ENCODE measurements at regions not wholly inside any gene's neighbourhood (a gene's known extent, or its start where the extent isn't known, plus 50 kb on each side); places are given as distances from the start of the nearest gene placed in this dataset.
"Not testable (repeated sequence)": the region's sequence is repeated elsewhere in the genome, so short reads cannot be mapped to it uniquely, and the experiment has no call there.

- intact Hi-C loops (cut with micrococcal nuclease), result no loop called here
- ATAC-seq, result no peak
- BruUV-seq (replicated peaks), result no TSS peak
Measured at GRCh38 chr4:167873496-167873895, 218.8 kb upstream of the ANXA10 start.

GRCh38 chr4:167876091-167876490 is 216.2 kb upstream of the ANXA10 start:
- POLR2A ChIA-PET; DNase-seq (ENCODE audit: low read depth, low spot score); H3K36me3 ChIP-seq (ENCODE audit: control insufficient read depth in 1 of 2, insufficient read depth in 2 of 2, low read length in 2 of 2); H3K9ac ChIP-seq (ENCODE audit: low read length); H3K4me2 ChIP-seq (ENCODE audit: low read length); H3K79me2 ChIP-seq (ENCODE audit: insufficient read depth, low read length); H3K4me1 ChIP-seq (ENCODE audit: control insufficient read depth in 1 of 2, insufficient read depth in 2 of 2, low read length in 2 of 2); CTCF ChIA-PET; H3K27ac ChIP-seq (ENCODE audit: low read depth, low read length); BruUV-seq (replicated peaks); ATAC-seq; H3K9me3 ChIP-seq (ENCODE audit: control insufficient read depth in 1 of 2, insufficient read depth in 1 of 2, low read depth in 1 of 2, low read length in 2 of 2); H4K20me1 ChIP-seq (ENCODE audit: insufficient read depth); RAD21 ChIA-PET (ENCODE audit: low non-redundant PET in 1 of 2, low total read pairs in 2 of 2, uncharacterized antibody in 2 of 2, unreplicated experiment in 2 of 2); H3K9me2 ChIP-seq (ENCODE audit: insufficient read depth); H3K4me3 ChIP-seq (replicated peaks in 1 of 2; ENCODE audit: low read depth in 1 of 2, low read length in 2 of 2); H3K27me3 ChIP-seq (ENCODE audit: insufficient read depth, low read length); H2AFZ ChIP-seq (ENCODE audit: low read depth, low read length, poor library complexity, severe bottlenecking); intact Hi-C loops (cut with micrococcal nuclease): not testable (repeated sequence)

More at GRCh38 chr4:167873496-167873895, 218.8 kb upstream of the ANXA10 start:
- no peaks in the 10 kb centered on the region for H3K4me1 ChIP-seq (ENCODE audit: control insufficient read depth in 1 of 2, insufficient read depth in 2 of 2, low read length in 2 of 2)
- H3K4me3 ChIP-seq (replicated peaks in 1 of 2; ENCODE audit: low read depth in 1 of 2, low read length in 2 of 2), result no peak overlapping the region
- H4K20me1 ChIP-seq (ENCODE audit: insufficient read depth), result no peaks in the 10 kb centered on the region
- CTCF ChIA-PET, result no interaction called here
- TF ChIP-seq CBX3 (IDR thresholded peaks at IDR 0.05; ENCODE audit: low read depth) (no peak), MAX (IDR thresholded peaks at IDR 0.05) (no peak), ZBTB33 (IDR thresholded peaks at IDR 0.05; ENCODE audit: extremely low read depth, insufficient replicate concordance, low read length) (no peak), YY1 (IDR thresholded peaks at IDR 0.05; ENCODE audit: extremely low read depth, insufficient replicate concordance, low read depth, low read length) (no peak), SRF (IDR thresholded peaks at IDR 0.05; ENCODE audit: low read depth) (no peak)
- RAD21 ChIA-PET (ENCODE audit: low non-redundant PET in 1 of 2, low total read pairs in 2 of 2, uncharacterized antibody in 2 of 2, unreplicated experiment in 2 of 2), result no interaction called here
- no peak for DNase-seq (ENCODE audit: low read depth, low spot score)
- no peaks in the 10 kb centered on the region for H3K9me2 ChIP-seq (ENCODE audit: insufficient read depth)
- H3K9me3 ChIP-seq (ENCODE audit: control insufficient read depth in 1 of 2, insufficient read depth in 1 of 2, low read depth in 1 of 2, low read length in 2 of 2), result no peaks in the 10 kb centered on the region
- no peak overlapping the region for H2AFZ ChIP-seq (ENCODE audit: low read depth, low read length, poor library complexity, severe bottlenecking)
- no peak overlapping the region for H3K9ac ChIP-seq (ENCODE audit: low read length)
- no peaks in the 10 kb centered on the region for H3K27me3 ChIP-seq (ENCODE audit: insufficient read depth, low read length)
- H3K36me3 ChIP-seq (ENCODE audit: control insufficient read depth in 1 of 2, insufficient read depth in 2 of 2, low read length in 2 of 2), result no peaks in the 10 kb centered on the region
- H3K79me2 ChIP-seq (ENCODE audit: insufficient read depth, low read length), result no peaks in the 10 kb centered on the region
- POLR2A ChIA-PET, result no interaction called here
- H3K4me2 ChIP-seq (ENCODE audit: low read length), result no peak overlapping the region
- no peak overlapping the region for H3K27ac ChIP-seq (ENCODE audit: low read depth, low read length)

- H3K4me2 ChIP-seq (ENCODE audit: low read length); BruUV-seq (replicated peaks); H2AFZ ChIP-seq (ENCODE audit: low read depth, low read length, poor library complexity, severe bottlenecking); intact Hi-C loops (cut with micrococcal nuclease); H3K9ac ChIP-seq (ENCODE audit: low read length); DNase-seq (ENCODE audit: low read depth, low spot score); H3K79me2 ChIP-seq (ENCODE audit: insufficient read depth, low read length); H3K36me3 ChIP-seq (ENCODE audit: control insufficient read depth in 1 of 2, insufficient read depth in 2 of 2, low read length in 2 of 2); CTCF ChIA-PET; ATAC-seq; H3K27me3 ChIP-seq (ENCODE audit: insufficient read depth, low read length); H3K9me3 ChIP-seq (ENCODE audit: control insufficient read depth in 1 of 2, insufficient read depth in 1 of 2, low read depth in 1 of 2, low read length in 2 of 2); H3K4me3 ChIP-seq (replicated peaks in 1 of 2; ENCODE audit: low read depth in 1 of 2, low read length in 2 of 2); H3K4me1 ChIP-seq (ENCODE audit: control insufficient read depth in 1 of 2, insufficient read depth in 2 of 2, low read length in 2 of 2); POLR2A ChIA-PET; H3K9me2 ChIP-seq (ENCODE audit: insufficient read depth); RAD21 ChIA-PET (ENCODE audit: low non-redundant PET in 1 of 2, low total read pairs in 2 of 2, uncharacterized antibody in 2 of 2, unreplicated experiment in 2 of 2); H4K20me1 ChIP-seq (ENCODE audit: insufficient read depth); H3K27ac ChIP-seq (ENCODE audit: low read depth, low read length): not testable (repeated sequence)
Measured at GRCh38 chr4:167877826-167878225, 214.5 kb upstream of the ANXA10 start.

Measured in HCT116 (cell line).